ENCODE measurements at regions not wholly inside any gene's neighbourhood (a gene's known extent, or its start where the extent isn't known, plus 50 kb on each side); places are given as distances from the start of the nearest gene placed in this dataset.

GRCh38 chr3:148158210-148158609 is 539.5 kb upstream of the AGTR1 start (continued):
- no peak for TF ChIP-seq PKNOX1 (IDR thresholded peaks at IDR 0.05)

GRCh38 chr3:148162132-148162531 is 535.6 kb upstream of the AGTR1 start:
- in situ Hi-C loops (cut with MboI) (no loop called here), intact Hi-C loops (cut with micrococcal nuclease; ENCODE audit: unreplicated experiment) (no loop called here)
- 2% methylated on average over 2 of the region's 2 CpGs for WGBS (ENCODE audit: insufficient coverage, insufficient replicate concordance, low lambda C conversion rate, missing lambda C conversion rate)
- no peaks in the 10 kb centered on the region; the same call in 2 of the 3 replicates for H3K9me3 ChIP-seq (replicated peaks; ENCODE audit: control insufficient read depth, insufficient read depth, low read length)
- FAIRE-seq, result no peak
- no peaks in the 10 kb centered on the region for H3K27me3 ChIP-seq (replicated peaks in 1 of 2; ENCODE audit: control insufficient read depth in 2 of 2, insufficient read depth in 2 of 2, low read length in 1 of 2)
- H3K27ac ChIP-seq (ENCODE audit: control insufficient read depth, insufficient read depth), result no peak overlapping the region
- ATAC-seq, result no peak
- no peak overlapping the region for H3K4me2 ChIP-seq (ENCODE audit: control insufficient read depth, insufficient read depth)
- ChIA-PET RAD21 (ENCODE audit: unreplicated experiment) (interaction anchor here (0.9 kb wide), 1 partner anchor 105 kb away, joined by 3 read pairs; no protein-coding TSS in a partner anchor), POLR2A (no interaction called here), CTCF (interaction anchor here (1.2 kb wide), 1 partner anchor 779 kb away, joined by 4 read pairs; no protein-coding TSS in a partner anchor), SMC1A (ENCODE audit: uncharacterized antibody, unreplicated experiment) (interaction anchor here (0.9 to 2.2 kb wide), 4 partner anchors 9 to 136 kb away, joined by 3 to 5 read pairs (median 4); no protein-coding TSS in a partner anchor)
- DNase-seq (ENCODE audit: low read depth, low spot score), result no peak
- no peaks in the 10 kb centered on the region for H3K4me1 ChIP-seq (ENCODE audit: control insufficient read depth, insufficient read depth, low read length)
- H3K36me3 ChIP-seq (ENCODE audit: control insufficient read depth in 2 of 2, insufficient read depth in 2 of 2, low read length in 1 of 2), result no peaks in the 10 kb centered on the region
- no peak overlapping the region for H3K4me3 ChIP-seq
- H3K79me2 ChIP-seq (ENCODE audit: control insufficient read depth, insufficient read depth, low read length), result no peaks in the 10 kb centered on the region
- H2AFZ ChIP-seq (ENCODE audit: control insufficient read depth, low read depth, low read length), result no peak overlapping the region
- no peak overlapping the region for H3K9ac ChIP-seq (ENCODE audit: control insufficient read depth, insufficient read depth, low read length)
- BruUV-seq (replicated peaks), result no TSS peak
- no peaks in the 10 kb centered on the region for H4K20me1 ChIP-seq (ENCODE audit: control insufficient read depth, insufficient read depth)
- TF ChIP-seq DPF2 (IDR thresholded peaks at IDR 0.05) (no peak), TARDBP (IDR thresholded peaks at IDR 0.05; ENCODE audit: borderline replicate concordance) (no peak), RAD21 (IDR thresholded peaks at IDR 0.05; ENCODE audit: insufficient read depth, low read depth, low read length) (no peak), ESRRA (IDR thresholded peaks at IDR 0.05; ENCODE audit: low read length) (no peak), POLR2AphosphoS2 (IDR thresholded peaks at IDR 0.05; ENCODE audit: low read depth, low read length) (no peak), PAX8 (IDR thresholded peaks at IDR 0.05) (no peak), SIN3A (IDR thresholded peaks at IDR 0.05; ENCODE audit: low read depth, low read length) (no peak), SMARCA5 (IDR thresholded peaks at IDR 0.05) (no peak), ZZZ3 (IDR thresholded peaks at IDR 0.05; ENCODE audit: control insufficient read depth, insufficient read length, low read depth) (no peak), POLR2A (IDR thresholded peaks at IDR 0.05; ENCODE audit: low read depth, low read length) (no peak), ETV6 (conservative IDR thresholded peaks at IDR 0.05 in 1 of 2, IDR thresholded peaks at IDR 0.05 in 1 of 2; ENCODE audit: borderline replicate concordance in 1 of 2, low read depth in 1 of 2) (no peak), NBN (IDR thresholded peaks at IDR 0.05) (no peak), CHD1 (IDR thresholded peaks at IDR 0.05; ENCODE audit: low read depth, low read length) (no peak), ZBTB40 (IDR thresholded peaks at IDR 0.05; ENCODE audit: borderline replicate concordance) (no peak), MYC (IDR thresholded peaks at IDR 0.05; ENCODE audit: insufficient read depth, insufficient read length, insufficient replicate concordance, low read length, severe bottlenecking) (no peak), NR2F1 (conservative IDR thresholded peaks at IDR 0.05) (no peak), ATF2 (IDR thresholded peaks at IDR 0.05; ENCODE audit: low read length) (no peak)
